ENCODE measurements at regions not wholly inside any gene's neighbourhood (a gene's known extent, or its start where the extent isn't known, plus 50 kb on each side); places are given as distances from the start of the nearest gene placed in this dataset.

DNA sequence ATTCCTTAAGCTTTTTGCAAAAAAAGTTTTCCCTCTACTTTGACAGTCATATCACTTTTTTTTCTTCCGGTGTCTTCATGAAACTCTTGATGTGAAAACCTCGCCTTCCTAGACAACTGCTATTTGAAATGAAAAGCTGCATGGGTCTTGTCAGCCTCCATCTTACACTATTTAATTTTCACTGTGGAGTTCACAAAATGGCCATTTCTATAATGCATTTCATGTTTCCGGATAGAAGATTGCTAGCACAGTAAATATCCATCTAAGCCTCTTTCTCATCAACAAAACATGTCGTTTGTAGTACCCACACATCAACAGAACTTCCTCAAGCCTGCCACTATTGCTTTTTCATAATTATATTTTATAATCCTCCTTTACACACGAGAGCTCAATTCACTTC lies 204.9 kb upstream of the ID4 start:
- no peaks in the 10 kb centered on the region for H3K9me1 ChIP-seq (ENCODE audit: insufficient read depth, low read length)

More for the DNA sequence above, 204.9 kb upstream of the ID4 start:
- no peak for ATAC-seq (ENCODE audit: low read depth)
- Histone ChIP-seq H2AK5ac (ENCODE audit: low read depth, low read length) (no peak overlapping the region), H4K91ac (ENCODE audit: insufficient read depth, low read depth, low read length) (no peak overlapping the region), H3K18ac (ENCODE audit: low read depth, low read length) (no peak overlapping the region), H3K9ac (ENCODE audit: low read depth, low read length) (no peak overlapping the region), H3K4me3 (ENCODE audit: insufficient read depth, low read depth, low read length) (no peak overlapping the region), H2AK9ac (replicated peaks; ENCODE audit: low read depth, low read length, poor library complexity) (no peak overlapping the region), H3K9me3 (ENCODE audit: control insufficient read depth, insufficient read depth, low read length) (no peaks in the 10 kb centered on the region), H4K20me1 (ENCODE audit: insufficient read depth, low read length) (no peaks in the 10 kb centered on the region), H3K4me2 (ENCODE audit: low read depth, low read length) (no peak overlapping the region), H2BK15ac (ENCODE audit: low read depth, low read length) (no peak overlapping the region), H3K14ac (replicated peaks; ENCODE audit: low read depth, low read length) (no peak overlapping the region), H3K79me1 (ENCODE audit: low read depth in 1 of 2, low read length in 2 of 2) (no peaks in the 10 kb centered on the region), H2BK5ac (ENCODE audit: low read depth, low read length, poor library complexity, severe bottlenecking) (no peak overlapping the region), H3K4me1 (ENCODE audit: control insufficient read depth, insufficient read depth, low read length) (no peaks in the 10 kb centered on the region), H3K4ac (ENCODE audit: low read depth, low read length) (no peak overlapping the region), H2BK20ac (ENCODE audit: low read depth, low read length) (no peak overlapping the region), H2BK120ac (ENCODE audit: low read depth, low read length) (no peak overlapping the region), H4K8ac (ENCODE audit: low read depth in 2 of 2, low read length in 2 of 2) (no peak overlapping the region), H3K27me3 (ENCODE audit: control insufficient read depth, insufficient read depth, low read length) (no peaks in the 10 kb centered on the region), H3K23ac (ENCODE audit: low read depth, low read length) (no peak overlapping the region), H4K5ac (ENCODE audit: low read depth, low read length) (no peak overlapping the region), H2AFZ (replicated peaks; ENCODE audit: low read length, poor library complexity) (no peak overlapping the region), H3K27ac (ENCODE audit: insufficient read depth, low read length) (no peak overlapping the region), H3K56ac (ENCODE audit: extremely low read depth, insufficient read depth, low read length) (no peak overlapping the region), H3K36me3 (ENCODE audit: control insufficient read depth, insufficient read depth, low read length) (no peaks in the 10 kb centered on the region)
- in situ Hi-C loops (cut with MboI; ENCODE audit: low sequenced_read_pairs): no loop called here
- DNase-seq: no peak
- no TSS peak for BruUV-seq (replicated peaks)
- dilution Hi-C loops (cut with HindIII; ENCODE audit: low sequenced_read_pairs, unreplicated experiment): no loop called here
- TF ChIP-seq RCOR1 (IDR thresholded peaks at IDR 0.05; ENCODE audit: insufficient replicate concordance, low read length): no peak
- TF ChIP-seq MAZ (IDR thresholded peaks at IDR 0.05; ENCODE audit: borderline replicate concordance, low read depth, low read length): no peak
- TF ChIP-seq, protein P1, sequence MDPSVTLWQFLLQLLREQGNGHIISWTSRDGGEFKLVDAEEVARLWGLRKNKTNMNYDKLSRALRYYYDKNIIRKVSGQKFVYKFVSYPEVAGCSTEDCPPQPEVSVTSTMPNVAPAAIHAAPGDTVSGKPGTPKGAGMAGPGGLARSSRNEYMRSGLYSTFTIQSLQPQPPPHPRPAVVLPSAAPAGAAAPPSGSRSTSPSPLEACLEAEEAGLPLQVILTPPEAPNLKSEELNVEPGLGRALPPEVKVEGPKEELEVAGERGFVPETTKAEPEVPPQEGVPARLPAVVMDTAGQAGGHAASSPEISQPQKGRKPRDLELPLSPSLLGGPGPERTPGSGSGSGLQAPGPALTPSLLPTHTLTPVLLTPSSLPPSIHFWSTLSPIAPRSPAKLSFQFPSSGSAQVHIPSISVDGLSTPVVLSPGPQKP (IDR thresholded peaks at IDR 0.05; ENCODE audit: borderline replicate concordance, low read depth, low read length): no peak
- TF ChIP-seq RAD21 (IDR thresholded peaks at IDR 0.05; ENCODE audit: low read length): no peak
- TF ChIP-seq CEBPB (IDR thresholded peaks at IDR 0.05; ENCODE audit: low read depth, low read length): no peak
- TF ChIP-seq, protein P2, sequence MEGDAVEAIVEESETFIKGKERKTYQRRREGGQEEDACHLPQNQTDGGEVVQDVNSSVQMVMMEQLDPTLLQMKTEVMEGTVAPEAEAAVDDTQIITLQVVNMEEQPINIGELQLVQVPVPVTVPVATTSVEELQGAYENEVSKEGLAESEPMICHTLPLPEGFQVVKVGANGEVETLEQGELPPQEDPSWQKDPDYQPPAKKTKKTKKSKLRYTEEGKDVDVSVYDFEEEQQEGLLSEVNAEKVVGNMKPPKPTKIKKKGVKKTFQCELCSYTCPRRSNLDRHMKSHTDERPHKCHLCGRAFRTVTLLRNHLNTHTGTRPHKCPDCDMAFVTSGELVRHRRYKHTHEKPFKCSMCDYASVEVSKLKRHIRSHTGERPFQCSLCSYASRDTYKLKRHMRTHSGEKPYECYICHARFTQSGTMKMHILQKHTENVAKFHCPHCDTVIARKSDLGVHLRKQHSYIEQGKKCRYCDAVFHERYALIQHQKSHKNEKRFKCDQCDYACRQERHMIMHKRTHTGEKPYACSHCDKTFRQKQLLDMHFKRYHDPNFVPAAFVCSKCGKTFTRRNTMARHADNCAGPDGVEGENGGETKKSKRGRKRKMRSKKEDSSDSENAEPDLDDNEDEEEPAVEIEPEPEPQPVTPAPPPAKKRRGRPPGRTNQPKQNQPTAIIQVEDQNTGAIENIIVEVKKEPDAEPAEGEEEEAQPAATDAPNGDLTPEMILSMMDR (conservative IDR thresholded peaks at IDR 0.05; ENCODE audit: low read depth, low read length): no peak
- TF ChIP-seq MAFK (IDR thresholded peaks at IDR 0.05; ENCODE audit: low read depth, low read length): no peak
- no peak for TF ChIP-seq BHLHE40 (IDR thresholded peaks at IDR 0.05; ENCODE audit: low read depth, low read length)
- TF ChIP-seq CHD1 (IDR thresholded peaks at IDR 0.05; ENCODE audit: low read depth, low read length): no peak
- no peak for TF ChIP-seq NFE2L2 (IDR thresholded peaks at IDR 0.05; ENCODE audit: low read depth, low read length)
- no peak for TF ChIP-seq RFX5 (IDR thresholded peaks at IDR 0.05; ENCODE audit: low read depth, low read length)
- no peak for TF ChIP-seq POLR2A (IDR thresholded peaks at IDR 0.05; ENCODE audit: low read depth, low read length)
- ChIA-PET POLR2A (ENCODE audit: unreplicated experiment) (no interaction called here), CTCF (no interaction called here)
- intact Hi-C loops (cut with micrococcal nuclease): no loop called here
- 67% methylated on average over 1 of the region's 5 CpGs; no CpG with 5 or more reads in 1 of the 2 experiments for WGBS, 2 experiments (ENCODE audit: extremely low coverage in 2 of 2, insufficient read length in 1 of 2)

All from IMR-90 (cell line).